ENCODE measurements at regions not wholly inside any gene's neighbourhood (a gene's known extent, or its start where the extent isn't known, plus 50 kb on each side); places are given as distances from the start of the nearest gene placed in this dataset.

- DNase-seq (ENCODE audit: low spot score), result no peak
Measured at GRCh38 chr11:25970726-25971508, 361.0 kb upstream of the ANO3 start.

GRCh38 chr11:25980091-25980490 is 351.8 kb upstream of the ANO3 start:
- no peak for DNase-seq (ENCODE audit: low spot score)

GRCh38 chr11:25981998-25982397 is 349.9 kb upstream of the ANO3 start:
- DNase-seq (ENCODE audit: low spot score), result peak; percentile 62

- no peak for DNase-seq (ENCODE audit: low spot score)
Measured at GRCh38 chr11:25983280-25983679, 348.6 kb upstream of the ANO3 start.

- no peak for DNase-seq (ENCODE audit: low spot score)
Measured at GRCh38 chr11:25988178-25988577, 343.8 kb upstream of the ANO3 start.

- no peak for DNase-seq (ENCODE audit: low spot score)
Measured at GRCh38 chr11:25990406-25990805, 341.5 kb upstream of the ANO3 start.

- DNase-seq (ENCODE audit: low spot score), result no peak
Measured at GRCh38 chr11:25991476-25991875, 340.5 kb upstream of the ANO3 start.

GRCh38 chr11:25992294-25992693 is 339.6 kb upstream of the ANO3 start:
- DNase-seq (ENCODE audit: low spot score), result no peak

GRCh38 chr11:25993016-25993415 is 338.9 kb upstream of the ANO3 start:
- no peak for DNase-seq (ENCODE audit: low spot score)

GRCh38 chr11:26011474-26011873 is 320.5 kb upstream of the ANO3 start:
- no peak for DNase-seq (ENCODE audit: low spot score)

GRCh38 chr11:26014456-26015115 is 317.3 kb upstream of the ANO3 start:
- DNase-seq (ENCODE audit: low spot score), result no peak

- DNase-seq (ENCODE audit: low spot score), result no peak
Measured at GRCh38 chr11:26017322-26017860, 314.5 kb upstream of the ANO3 start.

- DNase-seq (ENCODE audit: low spot score), result no peak
Measured at GRCh38 chr11:26017903-26018302, 314.0 kb upstream of the ANO3 start.

GRCh38 chr11:26018336-26018735 is 313.6 kb upstream of the ANO3 start:
- no peak for DNase-seq (ENCODE audit: low spot score)

GRCh38 chr11:26019386-26019785 is 312.5 kb upstream of the ANO3 start:
- DNase-seq (ENCODE audit: low spot score), result no peak

GRCh38 chr11:26021017-26021416 is 310.9 kb upstream of the ANO3 start:
- DNase-seq (ENCODE audit: low spot score), result no peak

GRCh38 chr11:26023057-26023456 is 308.9 kb upstream of the ANO3 start:
- no peak for DNase-seq (ENCODE audit: low spot score)

GRCh38 chr11:26025676-26026075 is 306.3 kb upstream of the ANO3 start:
- DNase-seq (ENCODE audit: low spot score), result no peak

- DNase-seq (ENCODE audit: low spot score), result no peak
Measured at GRCh38 chr11:26026078-26026477, 305.9 kb upstream of the ANO3 start.

- DNase-seq (ENCODE audit: low spot score), result no peak
Measured at GRCh38 chr11:26027887-26028286, 304.0 kb upstream of the ANO3 start.

GRCh38 chr11:26028393-26028911 is 303.5 kb upstream of the ANO3 start:
- DNase-seq (ENCODE audit: low spot score), result peak; percentile 34

- DNase-seq (ENCODE audit: low spot score), result no peak
Measured at GRCh38 chr11:26030399-26030798, 301.5 kb upstream of the ANO3 start.

- no peak for DNase-seq (ENCODE audit: low spot score)
Measured at GRCh38 chr11:26032241-26032640, 299.7 kb upstream of the ANO3 start.

Data from AG20443 (cell line).